ENCODE measurements at regions not wholly inside any gene's neighbourhood (a gene's known extent, or its start where the extent isn't known, plus 50 kb on each side); places are given as distances from the start of the nearest gene placed in this dataset.

DNA sequence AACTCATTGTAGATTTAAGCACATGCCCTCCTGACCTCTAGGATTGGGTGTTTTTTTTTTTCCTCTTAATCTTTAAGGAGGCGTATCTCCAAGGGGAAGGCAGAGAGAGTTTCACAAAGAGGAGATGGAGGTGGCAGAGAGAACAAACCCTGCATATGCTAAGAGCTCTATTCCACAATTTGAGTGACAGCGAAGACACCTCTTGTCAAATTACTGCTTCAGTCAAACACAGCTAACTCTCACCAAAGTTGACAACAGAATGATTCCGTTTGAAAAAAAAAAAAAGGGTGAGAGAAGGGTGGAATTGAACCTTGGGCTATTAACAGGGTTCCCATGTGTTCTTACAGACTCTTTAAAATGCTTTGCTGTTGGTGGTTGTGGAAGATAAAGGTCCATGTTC lies 112.6 kb downstream of the NXPE2 start:
- TF ChIP-seq SP1 (CRISPR knock-in tag; conservative IDR thresholded peaks at IDR 0.05) (no peak), JUN (CRISPR knock-in tag; IDR thresholded peaks at IDR 0.05) (no peak), NFYB (CRISPR knock-in tag; conservative IDR thresholded peaks at IDR 0.05; ENCODE audit: low read depth) (no peak), TP53 (CRISPR knock-in tag; IDR thresholded peaks at IDR 0.05) (no peak), CBFB (CRISPR knock-in tag; IDR thresholded peaks at IDR 0.05; ENCODE audit: low read depth) (no peak), SMAD3 (CRISPR knock-in tag; IDR thresholded peaks at IDR 0.05; ENCODE audit: borderline replicate concordance) (no peak), GABPB1 (CRISPR knock-in tag; IDR thresholded peaks at IDR 0.05) (no peak), MYBL2 (CRISPR knock-in tag; IDR thresholded peaks at IDR 0.05) (no peak), CREB1 (CRISPR knock-in tag; IDR thresholded peaks at IDR 0.05) (no peak)
- TF ChIP-seq, protein P1, sequence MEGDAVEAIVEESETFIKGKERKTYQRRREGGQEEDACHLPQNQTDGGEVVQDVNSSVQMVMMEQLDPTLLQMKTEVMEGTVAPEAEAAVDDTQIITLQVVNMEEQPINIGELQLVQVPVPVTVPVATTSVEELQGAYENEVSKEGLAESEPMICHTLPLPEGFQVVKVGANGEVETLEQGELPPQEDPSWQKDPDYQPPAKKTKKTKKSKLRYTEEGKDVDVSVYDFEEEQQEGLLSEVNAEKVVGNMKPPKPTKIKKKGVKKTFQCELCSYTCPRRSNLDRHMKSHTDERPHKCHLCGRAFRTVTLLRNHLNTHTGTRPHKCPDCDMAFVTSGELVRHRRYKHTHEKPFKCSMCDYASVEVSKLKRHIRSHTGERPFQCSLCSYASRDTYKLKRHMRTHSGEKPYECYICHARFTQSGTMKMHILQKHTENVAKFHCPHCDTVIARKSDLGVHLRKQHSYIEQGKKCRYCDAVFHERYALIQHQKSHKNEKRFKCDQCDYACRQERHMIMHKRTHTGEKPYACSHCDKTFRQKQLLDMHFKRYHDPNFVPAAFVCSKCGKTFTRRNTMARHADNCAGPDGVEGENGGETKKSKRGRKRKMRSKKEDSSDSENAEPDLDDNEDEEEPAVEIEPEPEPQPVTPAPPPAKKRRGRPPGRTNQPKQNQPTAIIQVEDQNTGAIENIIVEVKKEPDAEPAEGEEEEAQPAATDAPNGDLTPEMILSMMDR (IDR thresholded peaks at IDR 0.05) = no peak
- TF ChIP-seq, protein P2, sequence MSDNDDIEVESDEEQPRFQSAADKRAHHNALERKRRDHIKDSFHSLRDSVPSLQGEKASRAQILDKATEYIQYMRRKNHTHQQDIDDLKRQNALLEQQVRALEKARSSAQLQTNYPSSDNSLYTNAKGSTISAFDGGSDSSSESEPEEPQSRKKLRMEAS (CRISPR knock-in tag; IDR thresholded peaks at IDR 0.05) = no peak
- TF ChIP-seq, protein P3, sequence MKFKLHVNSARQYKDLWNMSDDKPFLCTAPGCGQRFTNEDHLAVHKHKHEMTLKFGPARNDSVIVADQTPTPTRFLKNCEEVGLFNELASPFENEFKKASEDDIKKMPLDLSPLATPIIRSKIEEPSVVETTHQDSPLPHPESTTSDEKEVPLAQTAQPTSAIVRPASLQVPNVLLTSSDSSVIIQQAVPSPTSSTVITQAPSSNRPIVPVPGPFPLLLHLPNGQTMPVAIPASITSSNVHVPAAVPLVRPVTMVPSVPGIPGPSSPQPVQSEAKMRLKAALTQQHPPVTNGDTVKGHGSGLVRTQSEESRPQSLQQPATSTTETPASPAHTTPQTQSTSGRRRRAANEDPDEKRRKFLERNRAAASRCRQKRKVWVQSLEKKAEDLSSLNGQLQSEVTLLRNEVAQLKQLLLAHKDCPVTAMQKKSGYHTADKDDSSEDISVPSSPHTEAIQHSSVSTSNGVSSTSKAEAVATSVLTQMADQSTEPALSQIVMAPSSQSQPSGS (CRISPR knock-in tag; IDR thresholded peaks at IDR 0.05; ENCODE audit: borderline replicate concordance, low read depth) = no peak
- TF ChIP-seq, protein P4, sequence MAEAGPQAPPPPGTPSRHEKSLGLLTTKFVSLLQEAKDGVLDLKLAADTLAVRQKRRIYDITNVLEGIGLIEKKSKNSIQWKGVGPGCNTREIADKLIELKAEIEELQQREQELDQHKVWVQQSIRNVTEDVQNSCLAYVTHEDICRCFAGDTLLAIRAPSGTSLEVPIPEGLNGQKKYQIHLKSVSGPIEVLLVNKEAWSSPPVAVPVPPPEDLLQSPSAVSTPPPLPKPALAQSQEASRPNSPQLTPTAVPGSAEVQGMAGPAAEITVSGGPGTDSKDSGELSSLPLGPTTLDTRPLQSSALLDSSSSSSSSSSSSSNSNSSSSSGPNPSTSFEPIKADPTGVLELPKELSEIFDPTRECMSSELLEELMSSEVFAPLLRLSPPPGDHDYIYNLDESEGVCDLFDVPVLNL (CRISPR knock-in tag; IDR thresholded peaks at IDR 0.05; ENCODE audit: borderline replicate concordance, low read depth) = no peak
- TF ChIP-seq, protein P5, sequence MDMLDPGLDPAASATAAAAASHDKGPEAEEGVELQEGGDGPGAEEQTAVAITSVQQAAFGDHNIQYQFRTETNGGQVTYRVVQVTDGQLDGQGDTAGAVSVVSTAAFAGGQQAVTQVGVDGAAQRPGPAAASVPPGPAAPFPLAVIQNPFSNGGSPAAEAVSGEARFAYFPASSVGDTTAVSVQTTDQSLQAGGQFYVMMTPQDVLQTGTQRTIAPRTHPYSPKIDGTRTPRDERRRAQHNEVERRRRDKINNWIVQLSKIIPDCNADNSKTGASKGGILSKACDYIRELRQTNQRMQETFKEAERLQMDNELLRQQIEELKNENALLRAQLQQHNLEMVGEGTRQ (CRISPR knock-in tag; IDR thresholded peaks at IDR 0.05) = no peak

Data from WTC11 (cell line).